AG10803 (cell line): ENCODE measurements at regions not wholly inside any gene's neighbourhood (a gene's known extent, or its start where the extent isn't known, plus 50 kb on each side); places are given as distances from the start of the nearest gene placed in this dataset.

Source experiments
- DNase-seq: peaks from one replicate; pipeline ENCODE4 v3.0.0; 2010; ENCODE audit warnings: low read depth
- H3K4me3 ChIP-seq: 2 replicates; pipeline ENCODE4 v1.5.1; 2011; ENCODE audit warnings: mild to moderate bottlenecking, low read length, control low read depth
- TF ChIP-seq, protein P1 (sequence below): conservative IDR thresholded peaks from 2 replicates; pipeline ENCODE4 v1.5.1; 2011; ENCODE audit warnings: mild to moderate bottlenecking, low read length, control low read depth, inconsistent platforms

- no peak overlapping the region for H3K4me3 ChIP-seq
- TF ChIP-seq, protein P1, sequence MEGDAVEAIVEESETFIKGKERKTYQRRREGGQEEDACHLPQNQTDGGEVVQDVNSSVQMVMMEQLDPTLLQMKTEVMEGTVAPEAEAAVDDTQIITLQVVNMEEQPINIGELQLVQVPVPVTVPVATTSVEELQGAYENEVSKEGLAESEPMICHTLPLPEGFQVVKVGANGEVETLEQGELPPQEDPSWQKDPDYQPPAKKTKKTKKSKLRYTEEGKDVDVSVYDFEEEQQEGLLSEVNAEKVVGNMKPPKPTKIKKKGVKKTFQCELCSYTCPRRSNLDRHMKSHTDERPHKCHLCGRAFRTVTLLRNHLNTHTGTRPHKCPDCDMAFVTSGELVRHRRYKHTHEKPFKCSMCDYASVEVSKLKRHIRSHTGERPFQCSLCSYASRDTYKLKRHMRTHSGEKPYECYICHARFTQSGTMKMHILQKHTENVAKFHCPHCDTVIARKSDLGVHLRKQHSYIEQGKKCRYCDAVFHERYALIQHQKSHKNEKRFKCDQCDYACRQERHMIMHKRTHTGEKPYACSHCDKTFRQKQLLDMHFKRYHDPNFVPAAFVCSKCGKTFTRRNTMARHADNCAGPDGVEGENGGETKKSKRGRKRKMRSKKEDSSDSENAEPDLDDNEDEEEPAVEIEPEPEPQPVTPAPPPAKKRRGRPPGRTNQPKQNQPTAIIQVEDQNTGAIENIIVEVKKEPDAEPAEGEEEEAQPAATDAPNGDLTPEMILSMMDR, result no peak
- no peak for DNase-seq
These were observed 1610.2 kb downstream of the SLITRK5 start for GRCh38 chr13:89281331-89281730.

GRCh38 chr13:89282241-89282640 lies 1611.1 kb downstream of the SLITRK5 start:
- no peak for DNase-seq

DNA sequence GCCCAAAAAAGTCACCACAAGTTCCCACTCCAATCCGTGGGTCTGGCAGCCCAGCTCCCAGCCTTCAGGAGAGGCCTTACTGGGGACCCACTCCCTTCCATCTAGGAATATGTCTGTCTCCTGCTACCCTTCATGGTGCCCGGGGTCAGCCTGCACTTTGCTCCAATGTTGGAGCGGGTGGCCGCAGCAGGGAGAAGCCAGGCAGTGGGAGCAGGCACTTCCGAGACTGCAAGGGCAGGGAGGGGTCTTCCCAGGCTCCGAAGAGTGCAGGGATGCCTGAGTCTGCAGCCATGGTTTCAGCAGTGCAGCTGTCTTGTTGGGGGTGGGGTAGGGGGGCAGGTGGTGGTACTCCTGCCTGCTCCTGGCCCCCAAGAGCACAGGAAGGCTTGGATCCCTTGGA lies 1616.2 kb downstream of the SLITRK5 start:
- H3K4me3 ChIP-seq, result no peak overlapping the region
- TF ChIP-seq, protein P1, result no peak
- DNase-seq, result no peak

More at GRCh38 chr13:89282241-89282640, 1611.1 kb downstream of the SLITRK5 start:
- H3K4me3 ChIP-seq, result no peak overlapping the region
- TF ChIP-seq, protein P1, result no peak

- H3K4me3 ChIP-seq, result no peak overlapping the region
- no peak for DNase-seq
- TF ChIP-seq, protein P1, result no peak
These were observed 1623.1 kb downstream of the SLITRK5 start for GRCh38 chr13:89294115-89294867.

GRCh38 chr13:89307278-89307677 lies 1636.1 kb downstream of the SLITRK5 start:
- TF ChIP-seq, protein P1, result no peak
- no peak for DNase-seq
- H3K4me3 ChIP-seq, result no peak overlapping the region

GRCh38 chr13:89310943-89311672 lies 1639.9 kb downstream of the SLITRK5 start:
- TF ChIP-seq, protein P1, result no peak
- no peak for DNase-seq
- no peak overlapping the region for H3K4me3 ChIP-seq

- TF ChIP-seq, protein P1, result no peak
- no peak overlapping the region for H3K4me3 ChIP-seq
- DNase-seq, result no peak
These were observed 1644.1 kb downstream of the SLITRK5 start for GRCh38 chr13:89315287-89315686.
